Aorta (tissue), 5 donors: ENCODE measurements at regions not wholly inside any gene's neighbourhood (a gene's known extent, or its start where the extent isn't known, plus 50 kb on each side); places are given as distances from the start of the nearest gene placed in this dataset.

Experiments used
- ATAC-seq: fragments of 200-7000 bp; cut with Tn5 transposase; one replicate; pipeline ENCODE4 v1.9.1; 2022; ENCODE audit warnings: moderate library complexity; ENCODE audit not compliant: low FRiP score
- DNase-seq, 2 donors: peaks; one replicate each; pipeline ENCODE4 v3.0.0-alpha.2; 2020
- H3K27ac ChIP-seq, 2 donors: one replicate each; pipeline ENCODE4 v1.5.1; 2013; ENCODE audit warnings: low read length in 2 of 2, mild to moderate bottlenecking in 2 of 2, moderate library complexity in 2 of 2, control low read depth in 1 of 2, inconsistent platforms in 1 of 2, low read depth in 1 of 2
- H3K27me3 ChIP-seq, 2 donors: one replicate each; pipeline ENCODE4 v1.6.1; 2013; ENCODE audit warnings: control low read depth in 1 of 2, low read length in 1 of 2, mild to moderate bottlenecking in 1 of 2, moderate library complexity in 1 of 2; ENCODE audit not compliant: insufficient read depth in 2 of 2, control insufficient read depth in 1 of 2
- H3K36me3 ChIP-seq, 2 donors: one replicate each; pipeline ENCODE4 v1.6.1; 2013; ENCODE audit warnings: control low read depth in 1 of 2, low read length in 1 of 2, mild to moderate bottlenecking in 1 of 2; ENCODE audit not compliant: insufficient read depth in 2 of 2, control insufficient read depth in 1 of 2
- H3K4me1 ChIP-seq, 2 donors: one replicate each; pipeline ENCODE4 v1.6.1; 2013; ENCODE audit warnings: low read length in 2 of 2, control low read depth in 1 of 2, mild to moderate bottlenecking in 1 of 2, moderate library complexity in 1 of 2; ENCODE audit not compliant: insufficient read depth in 2 of 2, control insufficient read depth in 1 of 2
- H3K4me3 ChIP-seq, 2 donors: one replicate each; pipeline ENCODE4 v1.5.1; 2013; ENCODE audit warnings: low read length in 2 of 2, control low read depth in 1 of 2, mild to moderate bottlenecking in 1 of 2
- H3K9me3 ChIP-seq: one replicate; pipeline ENCODE4 v1.6.1; 2013; ENCODE audit warnings: mild to moderate bottlenecking, low read length; ENCODE audit not compliant: control insufficient read depth
- WGBS, 2 donors: extraction: QIAGEN DNeasy Blood & Tissue Kit; methylation state at CpG; one replicate each; pipeline ENCODE4 v1.1.7; 2013; 5-methylcytosine and 5-hydroxymethylcytosine counted together
- intact Hi-C, 2 donors: fragments of 100-400 bp; cut with DNase I; formaldehyde crosslinking; loops; one replicate each; pipeline versions ENCODE4 v1.14.2 to v1.15.0; 2022
- donor health status: healthy with polysubstance abuse.
- donor health status: Bipolar disorder and iron deficiency.
- donor health status: DM: no; HTN: no; CAD: no.
- donor health status: DM: no; HTN: no; CAD: no.
- donor health status: DM: yes; HTN: yes; CAD: no.

- ATAC-seq (no peak), DNase-seq (no peak)
- no peaks in the 10 kb centered on the region for H3K27me3 ChIP-seq
- no peaks in the 10 kb centered on the region for H3K36me3 ChIP-seq
- no peak overlapping the region for H3K27ac ChIP-seq
- no peak overlapping the region for H3K4me3 ChIP-seq
- no peaks in the 10 kb centered on the region for H3K4me1 ChIP-seq
- H3K9me3 ChIP-seq: no peaks in the 10 kb centered on the region
- intact Hi-C loops: no loop called here
Measured at GRCh38 chr12:60967128-60967527, 1293.1 kb upstream of the USP15 start.

- H3K4me3 ChIP-seq: no peak overlapping the region
- no peaks in the 10 kb centered on the region for H3K27me3 ChIP-seq
- no peaks in the 10 kb centered on the region for H3K36me3 ChIP-seq
- peaks cover 1% of the 10 kb centered on the region for H3K9me3 ChIP-seq
- DNase-seq: no peak
- no peak for ATAC-seq
- H3K27ac ChIP-seq: no peak overlapping the region
- no peaks in the 10 kb centered on the region for H3K4me1 ChIP-seq
- 34 to 39% methylated on average over 3 of the region's 3 CpGs for whole genome bisulfite sequencing, 2 donors
- intact Hi-C loops: no loop called here
Measured at GRCh38 chr12:60977966-60978365, 1282.2 kb upstream of the USP15 start.

- no peaks in the 10 kb centered on the region for H3K27me3 ChIP-seq
- intact Hi-C loops: no loop called here
- no peaks in the 10 kb centered on the region for H3K4me1 ChIP-seq
- ATAC-seq: no peak
- H3K4me3 ChIP-seq: no peak overlapping the region
- 29 to 34% methylated on average over 1 of the region's 1 CpG for WGBS, 2 donors
- H3K9me3 ChIP-seq: peaks cover 1% of the 10 kb centered on the region
- no peak for DNase-seq
- no peaks in the 10 kb centered on the region for H3K36me3 ChIP-seq
- no peak overlapping the region for H3K27ac ChIP-seq
Measured at GRCh38 chr12:60980558-60980957, 1279.6 kb upstream of the USP15 start.

GRCh38 chr12:60981473-60981872 lies 1278.7 kb upstream of the USP15 start:
- DNase-seq (no peak), ATAC-seq (no peak)
- intact Hi-C loops: no loop called here
- Histone ChIP-seq H3K36me3 (no peaks in the 10 kb centered on the region), H3K4me1 (no peaks in the 10 kb centered on the region), H3K4me3 (no peak overlapping the region), H3K27me3 (no peaks in the 10 kb centered on the region), H3K9me3 (peaks cover 1% of the 10 kb centered on the region), H3K27ac (no peak overlapping the region)
- 69 to 75% methylated on average over 2 of the region's 2 CpGs for WGBS, 2 donors

- no peak overlapping the region for H3K4me3 ChIP-seq
- intact Hi-C loops: no loop called here
- H3K4me1 ChIP-seq: no peaks in the 10 kb centered on the region
- WGBS, 2 donors: 82 to 86% methylated on average over 2 of the region's 2 CpGs
- peaks cover 3% of the 10 kb centered on the region for H3K9me3 ChIP-seq
- H3K36me3 ChIP-seq: no peaks in the 10 kb centered on the region
- no peaks in the 10 kb centered on the region for H3K27me3 ChIP-seq
- DNase-seq: no peak
- H3K27ac ChIP-seq: no peak overlapping the region
- ATAC-seq: no peak
Measured at GRCh38 chr12:60992087-60992486, 1268.1 kb upstream of the USP15 start.

GRCh38 chr12:60995256-60995825 lies 1264.9 kb upstream of the USP15 start:
- no peaks in the 10 kb centered on the region for H3K36me3 ChIP-seq
- intact Hi-C loops: no loop called here
- no peak overlapping the region for H3K4me3 ChIP-seq
- H3K27me3 ChIP-seq: no peaks in the 10 kb centered on the region
- H3K4me1 ChIP-seq: no peaks in the 10 kb centered on the region
- 82 to 88% methylated on average over 1 of the region's 1 CpG for WGBS, 2 donors
- no peaks in the 10 kb centered on the region for H3K9me3 ChIP-seq
- no peak for ATAC-seq
- DNase-seq: no peak
- no peak overlapping the region for H3K27ac ChIP-seq

GRCh38 chr12:60997869-60998378 lies 1262.3 kb upstream of the USP15 start:
- H3K4me1 ChIP-seq: no peaks in the 10 kb centered on the region
- H3K27me3 ChIP-seq: no peaks in the 10 kb centered on the region
- H3K9me3 ChIP-seq: no peaks in the 10 kb centered on the region
- no peak overlapping the region for H3K4me3 ChIP-seq
- ATAC-seq (no peak), DNase-seq (no peak)
- intact Hi-C loops: no loop called here
- 45 to 51% methylated on average over 1 of the region's 1 CpG for WGBS, 2 donors
- H3K36me3 ChIP-seq: no peaks in the 10 kb centered on the region
- no peak overlapping the region for H3K27ac ChIP-seq

- no peak for DNase-seq
- no peak overlapping the region for H3K27ac ChIP-seq
- ATAC-seq: no peak
- H3K27me3 ChIP-seq: no peaks in the 10 kb centered on the region
- H3K4me1 ChIP-seq: no peaks in the 10 kb centered on the region
- H3K4me3 ChIP-seq: no peak overlapping the region
- no peaks in the 10 kb centered on the region for H3K9me3 ChIP-seq
- intact Hi-C loops: no loop called here
- WGBS, 2 donors: 89 to 91% methylated on average over 2 of the region's 2 CpGs
- H3K36me3 ChIP-seq: no peaks in the 10 kb centered on the region
Measured at GRCh38 chr12:61009192-61009591, 1251.0 kb upstream of the USP15 start.

GRCh38 chr12:61011767-61012423 lies 1248.3 kb upstream of the USP15 start:
- H3K4me3 ChIP-seq: no peak overlapping the region
- H3K27ac ChIP-seq: no peak overlapping the region
- no peaks in the 10 kb centered on the region for H3K27me3 ChIP-seq
- ATAC-seq (no peak), DNase-seq (no peak)
- no peaks in the 10 kb centered on the region for H3K9me3 ChIP-seq
- WGBS, 2 donors: 74 to 85% methylated on average over 2 of the region's 2 CpGs
- no peaks in the 10 kb centered on the region for H3K4me1 ChIP-seq
- H3K36me3 ChIP-seq: no peaks in the 10 kb centered on the region
- intact Hi-C loops: no loop called here
